ENCODE measurements at regions not wholly inside any gene's neighbourhood (a gene's known extent, or its start where the extent isn't known, plus 50 kb on each side); places are given as distances from the start of the nearest gene placed in this dataset.

DNA sequence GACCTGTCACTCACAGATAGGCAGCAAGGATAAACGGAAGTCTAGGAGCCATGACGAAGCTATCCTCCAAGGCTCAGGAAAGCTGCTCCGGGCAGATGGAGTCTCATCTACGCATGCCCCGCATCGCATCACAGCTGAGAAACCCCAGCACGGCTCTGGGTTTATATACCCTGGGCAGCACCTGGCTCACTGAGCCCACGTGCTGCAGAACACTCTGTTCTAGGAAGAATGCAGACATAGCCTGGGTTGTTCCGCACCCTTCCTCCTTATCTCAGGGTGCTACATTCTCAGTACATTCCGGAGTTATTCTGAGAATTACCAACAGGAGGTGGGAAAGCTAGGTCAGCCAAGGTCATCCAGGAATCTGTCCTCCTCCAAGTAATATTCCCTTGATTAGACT lies 260.4 kb downstream of the CBLN4 start:
- Histone ChIP-seq H3K4me3 (replicated peaks in 1 of 4; ENCODE audit: control extremely low read depth in 1 of 4, insufficient read depth in 1 of 4, low read depth in 3 of 4, low read length in 4 of 4) (no peak overlapping the region), H3K4me2 (ENCODE audit: extremely low read depth, insufficient read depth, low read length) (no peak overlapping the region), H4K20me1 (ENCODE audit: control insufficient read depth, extremely low read depth, insufficient read depth, low read length) (no peaks in the 10 kb centered on the region), H2AFZ (ENCODE audit: low read length) (no peak overlapping the region), H3K36me3 (ENCODE audit: control insufficient read depth, insufficient read depth, low read length) (no peaks in the 10 kb centered on the region), H3K4me1 (ENCODE audit: control insufficient read depth, extremely low read depth, insufficient read depth, low read length) (no peaks in the 10 kb centered on the region), H3K79me2 (ENCODE audit: control insufficient read depth, insufficient read depth, low read length) (no peaks in the 10 kb centered on the region), H3K27me3 (ENCODE audit: control insufficient read depth, insufficient read depth, low read length) (no peaks in the 10 kb centered on the region), H3K27ac (ENCODE audit: insufficient read depth, low read length) (no peak overlapping the region), H3K9me3 (ENCODE audit: control insufficient read depth, insufficient read depth, low read depth, low read length) (no peaks in the 10 kb centered on the region), H3K9ac (ENCODE audit: insufficient read depth, low read length) (no peak overlapping the region)
- DNase-seq (ENCODE audit: low read depth in 2 of 2), result no peak
- TF ChIP-seq EZH2 (IDR thresholded peaks at IDR 0.05; ENCODE audit: low read length, missing control alignments), result no peak
- TF ChIP-seq, protein P1, sequence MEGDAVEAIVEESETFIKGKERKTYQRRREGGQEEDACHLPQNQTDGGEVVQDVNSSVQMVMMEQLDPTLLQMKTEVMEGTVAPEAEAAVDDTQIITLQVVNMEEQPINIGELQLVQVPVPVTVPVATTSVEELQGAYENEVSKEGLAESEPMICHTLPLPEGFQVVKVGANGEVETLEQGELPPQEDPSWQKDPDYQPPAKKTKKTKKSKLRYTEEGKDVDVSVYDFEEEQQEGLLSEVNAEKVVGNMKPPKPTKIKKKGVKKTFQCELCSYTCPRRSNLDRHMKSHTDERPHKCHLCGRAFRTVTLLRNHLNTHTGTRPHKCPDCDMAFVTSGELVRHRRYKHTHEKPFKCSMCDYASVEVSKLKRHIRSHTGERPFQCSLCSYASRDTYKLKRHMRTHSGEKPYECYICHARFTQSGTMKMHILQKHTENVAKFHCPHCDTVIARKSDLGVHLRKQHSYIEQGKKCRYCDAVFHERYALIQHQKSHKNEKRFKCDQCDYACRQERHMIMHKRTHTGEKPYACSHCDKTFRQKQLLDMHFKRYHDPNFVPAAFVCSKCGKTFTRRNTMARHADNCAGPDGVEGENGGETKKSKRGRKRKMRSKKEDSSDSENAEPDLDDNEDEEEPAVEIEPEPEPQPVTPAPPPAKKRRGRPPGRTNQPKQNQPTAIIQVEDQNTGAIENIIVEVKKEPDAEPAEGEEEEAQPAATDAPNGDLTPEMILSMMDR (conservative IDR thresholded peaks at IDR 0.05 in 1 of 2, IDR thresholded peaks at IDR 0.05 in 1 of 2; ENCODE audit: low read depth in 1 of 2, low read length in 2 of 2), result no peak

DNA sequence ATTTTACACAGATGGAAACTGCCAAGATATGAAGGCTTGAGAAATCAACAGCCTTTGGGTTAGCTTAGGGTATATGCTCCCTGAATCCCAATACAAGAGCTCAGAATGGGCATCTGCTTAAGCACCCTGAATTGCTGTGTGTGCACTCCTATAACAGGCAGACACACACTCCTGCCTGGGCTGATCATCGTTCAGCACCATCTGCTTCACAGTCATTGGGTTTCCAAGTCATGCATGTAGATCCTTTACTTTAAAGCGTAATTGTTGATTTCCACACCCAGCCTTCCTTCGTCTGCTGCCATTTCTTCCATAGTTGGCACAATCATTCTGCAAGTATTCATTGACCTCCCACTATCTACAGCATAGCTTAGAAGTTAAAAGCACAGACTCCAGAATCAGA lies 263.5 kb downstream of the CBLN4 start:
- H3K27me3 ChIP-seq (ENCODE audit: control insufficient read depth, insufficient read depth, low read length), result no peaks in the 10 kb centered on the region
- no peak overlapping the region for H3K4me3 ChIP-seq (replicated peaks in 1 of 4; ENCODE audit: control extremely low read depth in 1 of 4, insufficient read depth in 1 of 4, low read depth in 3 of 4, low read length in 4 of 4)
- H3K36me3 ChIP-seq (ENCODE audit: control insufficient read depth, insufficient read depth, low read length), result no peaks in the 10 kb centered on the region
- H3K79me2 ChIP-seq (ENCODE audit: control insufficient read depth, insufficient read depth, low read length), result no peaks in the 10 kb centered on the region
- H4K20me1 ChIP-seq (ENCODE audit: control insufficient read depth, extremely low read depth, insufficient read depth, low read length), result no peaks in the 10 kb centered on the region
- H3K9me3 ChIP-seq (ENCODE audit: control insufficient read depth, insufficient read depth, low read depth, low read length), result no peaks in the 10 kb centered on the region
- H3K4me1 ChIP-seq (ENCODE audit: control insufficient read depth, extremely low read depth, insufficient read depth, low read length), result no peaks in the 10 kb centered on the region
- no peak overlapping the region for H2AFZ ChIP-seq (ENCODE audit: low read length)
- DNase-seq (ENCODE audit: low read depth in 2 of 2), result no peak
- TF ChIP-seq EZH2 (IDR thresholded peaks at IDR 0.05; ENCODE audit: low read length, missing control alignments), result no peak
- TF ChIP-seq, protein P1 (conservative IDR thresholded peaks at IDR 0.05 in 1 of 2, IDR thresholded peaks at IDR 0.05 in 1 of 2; ENCODE audit: low read depth in 1 of 2, low read length in 2 of 2), result no peak
- H3K9ac ChIP-seq (ENCODE audit: insufficient read depth, low read length), result no peak overlapping the region
- no peak overlapping the region for H3K4me2 ChIP-seq (ENCODE audit: extremely low read depth, insufficient read depth, low read length)
- H3K27ac ChIP-seq (ENCODE audit: insufficient read depth, low read length), result no peak overlapping the region

DNA sequence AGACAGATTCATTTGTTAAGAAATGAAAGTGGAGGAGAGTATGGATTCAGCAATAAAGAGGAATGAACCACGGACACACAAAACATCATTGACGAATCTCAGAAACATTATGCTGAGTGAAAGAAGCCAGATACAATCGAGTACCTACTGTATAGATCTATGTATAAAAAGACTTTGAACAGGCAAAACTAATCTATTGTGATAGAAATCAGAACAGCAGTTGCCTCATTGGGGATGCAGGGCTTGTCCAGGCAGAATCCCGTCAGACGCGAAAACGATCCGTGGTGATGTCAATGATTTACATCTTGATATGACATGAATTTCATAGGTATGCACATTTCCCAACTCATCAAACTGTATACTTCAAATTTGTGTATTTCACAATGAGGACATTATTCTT lies 265.2 kb downstream of the CBLN4 start:
- Histone ChIP-seq H3K27ac (ENCODE audit: insufficient read depth, low read length) (no peak overlapping the region), H3K27me3 (ENCODE audit: control insufficient read depth, insufficient read depth, low read length) (no peaks in the 10 kb centered on the region), H3K4me3 (replicated peaks in 1 of 4; ENCODE audit: control extremely low read depth in 1 of 4, insufficient read depth in 1 of 4, low read depth in 3 of 4, low read length in 4 of 4) (no peak overlapping the region), H3K9me3 (ENCODE audit: control insufficient read depth, insufficient read depth, low read depth, low read length) (no peaks in the 10 kb centered on the region), H3K4me1 (ENCODE audit: control insufficient read depth, extremely low read depth, insufficient read depth, low read length) (no peaks in the 10 kb centered on the region), H3K36me3 (ENCODE audit: control insufficient read depth, insufficient read depth, low read length) (no peaks in the 10 kb centered on the region), H3K4me2 (ENCODE audit: extremely low read depth, insufficient read depth, low read length) (no peak overlapping the region), H3K9ac (ENCODE audit: insufficient read depth, low read length) (no peak overlapping the region), H2AFZ (ENCODE audit: low read length) (no peak overlapping the region), H3K79me2 (ENCODE audit: control insufficient read depth, insufficient read depth, low read length) (no peaks in the 10 kb centered on the region), H4K20me1 (ENCODE audit: control insufficient read depth, extremely low read depth, insufficient read depth, low read length) (no peaks in the 10 kb centered on the region)
- TF ChIP-seq, protein P1 (conservative IDR thresholded peaks at IDR 0.05 in 1 of 2, IDR thresholded peaks at IDR 0.05 in 1 of 2; ENCODE audit: low read depth in 1 of 2, low read length in 2 of 2), result no peak
- no peak for TF ChIP-seq EZH2 (IDR thresholded peaks at IDR 0.05; ENCODE audit: low read length, missing control alignments)
- DNase-seq (ENCODE audit: low read depth in 2 of 2), result no peak

All from fibroblast of lung (primary cell).